Kidney (tissue), 13 donors: ENCODE measurements at regions not wholly inside any gene's neighbourhood (a gene's known extent, or its start where the extent isn't known, plus 50 kb on each side); places are given as distances from the start of the nearest gene placed in this dataset.

Experiments used
- DNase-seq, 5 donors: peaks; one replicate each; pipeline ENCODE4 v3.0.0-alpha.2; 2013 to 2020
- FAIRE-seq: peaks from 2 replicates; lab custom pipeline; 2012; peaks lifted over from hg19 to GRCh38; lab: Jason Lieb, UNC
- H3K27ac ChIP-seq, 2 donors: one replicate each; pipeline ENCODE4 v1.7.0; 2013; ENCODE audit warnings: low read depth in 2 of 2, low read length in 2 of 2, inconsistent platforms in 1 of 2
- H3K27me3 ChIP-seq: one replicate; pipeline ENCODE4 v1.7.1; 2013; ENCODE audit warnings: low read length, inconsistent platforms; ENCODE audit not compliant: control insufficient read depth, insufficient read depth
- H3K36me3 ChIP-seq, 3 donors: one replicate each; pipeline versions ENCODE4 v1.7.0 to v1.7.1; 2013; ENCODE audit warnings: low read length in 3 of 3, control low read depth in 1 of 3, inconsistent platforms in 1 of 3; ENCODE audit not compliant: insufficient read depth in 3 of 3, control insufficient read depth in 2 of 3
- H3K4me1 ChIP-seq, 3 donors: one replicate each; pipeline versions ENCODE4 v1.7.0 to v1.7.1; 2013; ENCODE audit warnings: low read length in 3 of 3, inconsistent platforms in 1 of 3, low read depth in 1 of 3; ENCODE audit not compliant: control insufficient read depth in 2 of 3, insufficient read depth in 2 of 3
- H3K4me3 ChIP-seq, 3 donors: one replicate each; pipeline versions ENCODE4 v1.7.0 to v1.8.1; 2013; ENCODE audit warnings: low read length in 3 of 3, control low read depth in 1 of 3, inconsistent platforms in 1 of 3
- H3K9ac ChIP-seq, 3 donors: one replicate each; pipeline versions ENCODE4 v1.7.0 to v1.7.1; 2013; ENCODE audit warnings: low read length in 3 of 3, control low read depth in 1 of 3, inconsistent platforms in 1 of 3
- H3K9me3 ChIP-seq, 3 donors: one replicate each; pipeline versions ENCODE4 v1.7.0 to v1.7.1; 2013; ENCODE audit warnings: low read length in 3 of 3, control low read depth in 1 of 3, inconsistent platforms in 1 of 3; ENCODE audit not compliant: control insufficient read depth in 2 of 3, insufficient read depth in 1 of 3
- CTCF ChIP-seq: IDR thresholded peaks from 3 replicates; pipeline ENCODE4 v1.5.1; 2012; ENCODE audit warnings: mild to moderate bottlenecking, moderate library complexity, borderline replicate concordance; ENCODE audit not compliant: insufficient read depth; ENCODE audit errors: extremely low read depth
- intact Hi-C: fragments of 100-400 bp; cut with DNase I; formaldehyde crosslinking; loops from one replicate; pipeline ENCODE4 v1.11.1; 2022
- donor health status: control.
- donor health status: control.
- donor health status: control.
- donor health status: control.
- donor health status: control.
- donor health status: DM: yes; HTN: yes; CAD: no.
- donor health status: Normal renal cell carcinoma (clear cell type).

- intact Hi-C loops = loop anchor here (10.0 kb wide), 1 partner anchor 203 kb away; no protein-coding TSS in a partner anchor
- peak in 2 of 5 donors; percentile 38 to 42 for DNase-seq
Observed at GRCh38 chrX:43552156-43552555, 103.9 kb upstream of the MAOA start.

GRCh38 chrX:43552703-43553102 is 103.4 kb upstream of the MAOA start:
- peaks cover 2% of the 10 kb centered on the region for H3K27me3 ChIP-seq
- H3K9me3 ChIP-seq = no peaks in the 10 kb centered on the region
- no peak for FAIRE-seq
- no peak overlapping the region for H3K27ac ChIP-seq
- no peaks in the 10 kb centered on the region for H3K36me3 ChIP-seq
- intact Hi-C loops = loop anchor here (10.0 kb wide), 1 partner anchor 202 kb away; no protein-coding TSS in a partner anchor
- H3K4me3 ChIP-seq = no peak overlapping the region
- no peak for TF ChIP-seq CTCF
- DNase-seq = no peak
- no peak overlapping the region for H3K9ac ChIP-seq
- peaks cover 0 to 3% (median 0%) of the 10 kb centered on the region in 3 donors for H3K4me1 ChIP-seq

More at GRCh38 chrX:43552156-43552555, 103.9 kb upstream of the MAOA start:
- FAIRE-seq = peak; percentile 94
- no peak overlapping the region for H3K4me3 ChIP-seq
- no peak overlapping the region for H3K9ac ChIP-seq
- H3K4me1 ChIP-seq = peaks cover 0 to 3% (median 0%) of the 10 kb centered on the region in 3 donors
- H3K9me3 ChIP-seq = no peaks in the 10 kb centered on the region
- no peak for TF ChIP-seq CTCF
- no peak overlapping the region for H3K27ac ChIP-seq
- no peaks in the 10 kb centered on the region for H3K36me3 ChIP-seq
- peaks cover 2% of the 10 kb centered on the region for H3K27me3 ChIP-seq

- intact Hi-C loops = loop anchor here (10.0 kb wide), 1 partner anchor 202 kb away; no protein-coding TSS in a partner anchor
- H3K27me3 ChIP-seq = peaks cover 2% of the 10 kb centered on the region
- no peaks in the 10 kb centered on the region for H3K9me3 ChIP-seq
- H3K4me3 ChIP-seq = no peak overlapping the region
- TF ChIP-seq CTCF = no peak
- H3K27ac ChIP-seq = no peak overlapping the region
- DNase-seq = no peak
- no peak for FAIRE-seq
- H3K4me1 ChIP-seq = peaks cover 0 to 3% (median 0%) of the 10 kb centered on the region in 3 donors
- no peak overlapping the region for H3K9ac ChIP-seq
- no peaks in the 10 kb centered on the region for H3K36me3 ChIP-seq
Observed at GRCh38 chrX:43553257-43553656, 102.8 kb upstream of the MAOA start.

- no peaks in the 10 kb centered on the region for H3K36me3 ChIP-seq
- H3K4me1 ChIP-seq = peaks cover 0 to 3% (median 0%) of the 10 kb centered on the region in 3 donors
- no peak overlapping the region for H3K9ac ChIP-seq
- TF ChIP-seq CTCF = no peak
- H3K27ac ChIP-seq = no peak overlapping the region
- FAIRE-seq = no peak
- no peak overlapping the region for H3K4me3 ChIP-seq
- peaks cover 2% of the 10 kb centered on the region for H3K27me3 ChIP-seq
- intact Hi-C loops = loop anchor here (10.0 kb wide), 1 partner anchor 199 kb away; no protein-coding TSS in a partner anchor
- no peaks in the 10 kb centered on the region for H3K9me3 ChIP-seq
- DNase-seq = no peak
Observed at GRCh38 chrX:43556207-43556606, 99.9 kb upstream of the MAOA start.
